GM19043 (cell line): ENCODE measurements at regions not wholly inside any gene's neighbourhood (a gene's known extent, or its start where the extent isn't known, plus 50 kb on each side); places are given as distances from the start of the nearest gene placed in this dataset.

Experiments
- ATAC-seq: cut with Tn5 transposase; IDR thresholded peaks from one replicate; pipeline ENCODE4 v1.9.1; 2021; ENCODE audit warnings: low read depth; ENCODE audit not compliant: unreplicated experiment

GRCh38 chr18:46262856-46263255 lies 158.7 kb downstream of the HAUS1 start:
- ATAC-seq = no peak

GRCh38 chr18:46264255-46264654 lies 160.1 kb downstream of the HAUS1 start:
- no peak for ATAC-seq

GRCh38 chr18:46265196-46266156 lies 161.3 kb downstream of the HAUS1 start:
- ATAC-seq = no peak

GRCh38 chr18:46266473-46266872 lies 162.3 kb downstream of the HAUS1 start:
- ATAC-seq = no peak

GRCh38 chr18:46268671-46269070 lies 164.5 kb downstream of the HAUS1 start:
- no peak for ATAC-seq

GRCh38 chr18:46269275-46269674 lies 165.1 kb downstream of the HAUS1 start:
- ATAC-seq = no peak

- ATAC-seq = no peak
Observed at GRCh38 chr18:46271488-46271887, 167.3 kb downstream of the HAUS1 start.

GRCh38 chr18:46273861-46274260 lies 169.7 kb downstream of the HAUS1 start:
- no peak for ATAC-seq

GRCh38 chr18:46274266-46274665 lies 170.1 kb downstream of the HAUS1 start:
- no peak for ATAC-seq

GRCh38 chr18:46275370-46275769 lies 171.2 kb downstream of the HAUS1 start:
- ATAC-seq = no peak

GRCh38 chr18:46276748-46277147 lies 172.6 kb downstream of the HAUS1 start:
- no peak for ATAC-seq

GRCh38 chr18:46278481-46279465 lies 174.6 kb downstream of the HAUS1 start:
- ATAC-seq = no peak

- no peak for ATAC-seq
Observed at GRCh38 chr18:46279673-46280072, 175.5 kb downstream of the HAUS1 start.

GRCh38 chr18:46281185-46282176 lies 177.3 kb downstream of the HAUS1 start:
- ATAC-seq = peak; percentile 70

GRCh38 chr18:46282177-46282570 lies 178.0 kb downstream of the HAUS1 start:
- ATAC-seq = no peak

- ATAC-seq = no peak
Observed at GRCh38 chr18:46282646-46283045, 178.5 kb downstream of the HAUS1 start.

- ATAC-seq = no peak
Observed at GRCh38 chr18:46283268-46283667, 179.1 kb downstream of the HAUS1 start.

- no peak for ATAC-seq
Observed at GRCh38 chr18:46283895-46284295, 179.7 kb downstream of the HAUS1 start.

- ATAC-seq = no peak
Observed at GRCh38 chr18:46289463-46289862, 185.3 kb downstream of the HAUS1 start.

- no peak for ATAC-seq
Observed at GRCh38 chr18:46289931-46290330, 185.7 kb downstream of the HAUS1 start.
